GM19239 (cell line): ENCODE measurements at regions not wholly inside any gene's neighbourhood (a gene's known extent, or its start where the extent isn't known, plus 50 kb on each side); places are given as distances from the start of the nearest gene placed in this dataset.
"Not testable (repeated sequence)": the region's sequence is repeated elsewhere in the genome, so short reads cannot be mapped to it uniquely, and the experiment has no call there.

Source experiments
- DNase-seq: peaks from one replicate; pipeline ENCODE4 v3.0.0; 2011; ENCODE audit warnings: low spot score; ENCODE audit not compliant: insufficient read length
- FAIRE-seq: peaks from 2 replicates; lab custom pipeline; 2011; peaks lifted over from hg19 to GRCh38; lab: Jason Lieb, UNC

DNA sequence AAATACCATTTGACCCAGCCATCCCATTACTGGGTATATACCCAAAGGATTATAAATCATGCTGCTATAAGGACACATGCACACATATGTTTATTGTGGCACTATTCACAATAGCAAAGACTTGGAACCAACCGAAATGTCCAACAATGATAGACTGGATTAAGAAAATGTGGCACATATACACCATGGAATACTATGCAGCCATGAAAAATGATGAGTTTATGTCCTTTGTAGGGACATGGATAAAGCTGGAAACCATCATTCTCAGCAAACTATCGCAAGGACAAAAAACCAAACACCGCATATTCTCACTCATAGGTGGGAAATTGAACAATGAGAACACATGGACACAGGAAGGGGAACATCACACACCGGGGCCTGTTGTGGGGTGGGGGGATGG lies 362.0 kb upstream of the GRM7 start:
- DNase-seq, FAIRE-seq: not testable (repeated sequence)

DNA sequence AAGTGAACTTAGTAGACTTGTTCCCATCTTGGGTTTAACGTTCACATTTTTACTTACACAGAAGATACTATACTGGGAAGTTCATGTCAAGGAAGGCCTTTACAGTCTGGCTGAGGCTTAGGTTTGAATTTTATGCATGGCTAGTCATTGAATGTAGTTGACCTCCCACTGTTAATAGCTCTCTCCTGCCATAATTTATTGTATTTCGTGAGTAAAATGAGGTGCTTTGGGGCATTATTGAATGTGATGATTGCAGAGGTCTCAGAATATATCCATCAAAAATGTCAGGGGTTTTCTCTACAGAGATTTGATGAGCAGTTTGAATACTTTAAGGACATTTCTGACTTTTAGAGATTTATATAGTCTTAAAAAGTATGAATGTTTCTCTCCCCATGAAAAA lies 356.6 kb upstream of the GRM7 start:
- no peak for FAIRE-seq
- DNase-seq: no peak

DNA sequence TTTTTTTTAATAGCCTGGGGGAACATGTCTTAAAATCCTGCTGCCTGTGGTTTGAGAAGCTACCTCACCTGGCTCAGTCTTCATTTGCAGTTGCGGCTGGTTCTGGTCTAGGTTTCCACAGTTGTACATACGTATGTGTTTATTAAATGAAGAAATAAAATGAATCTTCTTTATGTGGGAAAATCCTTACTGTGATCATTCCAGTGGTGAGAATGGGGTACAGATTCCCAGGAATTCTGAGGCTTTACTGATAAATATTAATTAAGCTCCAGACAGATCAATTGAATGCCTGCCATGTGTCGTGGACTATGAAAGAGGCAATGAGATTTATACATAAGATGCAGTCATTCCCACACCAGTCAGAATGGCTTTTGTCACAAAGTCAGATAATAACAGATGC lies 356.1 kb upstream of the GRM7 start:
- no peak for DNase-seq
- FAIRE-seq: no peak

DNA sequence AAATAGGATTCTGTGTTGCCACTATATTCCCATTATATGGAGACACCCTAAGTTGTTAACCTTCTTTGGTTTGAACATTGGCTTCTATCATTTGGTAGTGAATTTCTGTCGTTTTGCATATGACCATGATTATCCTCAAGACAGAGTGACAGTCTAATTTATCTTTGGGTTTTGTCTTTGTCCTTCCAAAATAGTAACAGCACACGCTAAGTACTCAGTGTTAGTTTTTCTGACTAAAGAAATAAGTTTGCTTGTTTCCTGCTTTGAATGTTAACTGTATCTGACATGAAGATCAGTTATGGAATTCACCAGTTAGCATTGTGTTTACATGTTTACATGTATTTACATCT lies 352.5 kb upstream of the GRM7 start:
- FAIRE-seq (no peak), DNase-seq (no peak)

DNA sequence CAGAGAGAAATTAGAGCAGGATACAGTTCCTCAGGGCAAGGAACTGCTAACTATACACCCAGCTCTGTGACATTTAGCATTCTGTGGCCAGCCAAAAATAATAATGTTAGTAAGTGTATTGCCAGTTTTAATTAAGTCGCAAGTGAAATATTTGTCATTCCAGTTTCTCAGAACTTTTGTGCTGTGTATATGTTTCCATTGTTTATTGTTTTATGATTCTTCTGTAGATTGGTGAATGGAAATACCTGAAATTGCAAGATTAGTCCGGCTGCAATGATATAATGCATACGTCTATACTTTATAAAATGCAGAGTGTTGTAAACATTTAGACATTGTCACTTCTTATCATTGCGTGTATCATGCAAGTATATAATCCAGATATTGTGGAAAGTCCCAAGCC lies 351.3 kb upstream of the GRM7 start:
- no peak for FAIRE-seq
- no peak for DNase-seq

DNA sequence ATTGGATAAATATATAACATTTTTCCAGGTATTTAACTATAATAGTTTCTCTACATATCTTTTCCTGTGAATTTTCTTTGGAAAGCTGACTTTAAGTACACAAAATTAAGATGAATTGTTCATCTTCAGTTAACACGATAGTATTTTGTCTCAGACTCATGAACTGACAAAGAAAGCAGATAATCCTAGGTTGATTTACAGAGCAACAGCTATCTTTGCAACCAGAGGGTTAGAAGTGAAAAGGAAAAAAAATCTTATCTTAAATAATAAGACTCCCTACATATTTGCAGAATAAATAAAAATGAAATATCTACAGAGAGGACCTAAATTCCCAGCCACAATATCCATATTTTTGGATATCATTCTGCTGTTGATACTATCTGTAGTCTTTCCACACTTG lies 350.2 kb upstream of the GRM7 start:
- DNase-seq (no peak), FAIRE-seq (no peak)

DNA sequence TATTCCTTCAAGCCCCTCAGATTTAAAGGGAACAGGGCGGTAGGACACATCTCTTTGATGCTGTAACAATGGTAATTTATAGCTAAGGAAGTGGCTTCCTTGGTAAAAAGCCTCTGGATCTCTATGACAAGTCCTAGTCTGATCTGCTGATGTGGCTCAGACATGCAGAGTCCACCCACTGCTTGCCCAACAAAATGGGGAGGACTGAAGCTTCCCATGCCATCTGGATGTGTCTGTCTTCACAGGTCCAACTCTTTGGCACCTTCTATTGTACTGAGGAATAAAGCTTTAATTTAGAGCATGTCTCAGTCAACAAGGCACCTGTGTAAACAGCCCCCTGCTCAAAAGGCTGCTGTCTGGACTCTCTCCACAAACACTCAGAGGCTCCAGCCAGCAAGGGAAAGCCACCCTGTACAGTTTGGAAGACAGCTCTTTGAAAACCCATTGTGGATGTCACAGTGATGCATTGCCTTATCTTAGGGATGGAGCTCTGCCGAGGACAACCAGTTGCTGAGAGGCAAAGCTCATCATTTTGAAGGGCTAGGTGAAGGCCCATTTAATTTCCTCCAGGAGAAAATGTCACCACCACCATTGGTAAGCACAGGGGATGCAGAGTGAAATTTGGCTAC lies 348.6 kb upstream of the GRM7 start:
- DNase-seq (no peak), FAIRE-seq (no peak)

DNA sequence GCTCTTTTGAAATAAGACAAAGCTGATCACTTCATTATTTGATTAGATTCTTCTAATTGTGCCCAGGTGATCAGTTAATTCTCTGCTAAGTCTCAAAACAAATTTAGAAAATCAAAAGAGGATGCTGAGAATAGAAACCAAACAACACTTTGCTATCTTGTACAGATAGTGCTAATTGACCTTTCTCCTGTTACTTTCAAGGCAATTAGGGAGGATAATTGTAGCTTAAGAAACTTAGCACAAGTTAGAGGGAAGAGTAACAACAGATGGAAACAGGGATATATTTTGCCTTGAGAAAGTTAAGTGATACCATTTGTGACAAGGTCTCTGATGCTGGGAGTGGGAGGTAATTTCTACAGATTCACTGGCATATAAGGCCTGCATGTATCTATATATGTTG lies 344.8 kb upstream of the GRM7 start:
- no peak for FAIRE-seq
- no peak for DNase-seq

DNA sequence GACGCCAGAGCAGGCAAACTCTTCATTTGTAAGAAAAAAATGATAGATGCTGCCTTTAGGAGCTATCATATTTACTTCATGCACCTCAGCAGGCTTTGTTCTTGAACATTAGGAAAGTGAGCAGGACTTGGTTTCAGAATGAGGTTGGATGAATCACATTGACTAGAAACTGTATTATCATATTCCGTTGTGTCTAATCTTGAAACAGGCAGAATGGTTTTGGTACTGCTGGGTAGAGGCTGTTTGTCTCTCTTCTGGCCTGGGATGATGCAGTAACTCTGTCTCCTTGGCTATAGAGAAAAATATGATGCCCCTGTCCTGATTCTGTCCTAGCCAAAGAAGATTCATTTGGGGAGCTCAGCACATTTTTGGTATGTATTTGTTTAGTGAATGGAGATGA lies 344.2 kb upstream of the GRM7 start:
- FAIRE-seq: no peak
- no peak for DNase-seq

DNA sequence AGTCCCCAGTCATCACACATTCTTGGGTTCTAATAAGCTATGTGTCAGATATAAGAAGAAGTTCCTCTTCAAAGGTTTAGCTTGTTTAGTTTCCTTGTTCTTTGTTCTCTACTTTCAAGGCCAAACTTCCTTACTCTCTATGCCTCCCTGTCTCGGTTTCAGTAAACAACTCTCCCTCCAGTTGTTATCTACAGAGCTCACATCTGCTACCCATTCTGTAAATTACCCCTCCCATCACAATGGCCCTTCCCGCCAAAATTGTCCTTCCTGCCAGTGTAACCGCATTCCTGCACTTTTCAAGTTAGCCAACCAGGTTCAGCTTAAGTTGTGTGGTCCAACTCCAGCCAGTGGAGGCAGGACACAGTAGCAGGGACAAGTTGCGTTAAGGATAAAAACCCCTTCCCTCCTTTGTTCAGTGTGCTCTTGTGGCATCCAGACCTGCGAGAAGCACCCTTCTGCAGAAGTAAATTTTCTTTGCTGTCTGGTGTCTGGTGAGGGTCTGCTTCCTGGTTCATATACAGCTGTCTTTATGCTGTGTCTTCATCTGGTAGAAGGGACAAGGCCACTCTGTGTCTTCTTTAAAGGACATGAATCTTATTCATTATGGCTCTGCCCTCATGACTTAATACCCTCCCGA lies 342.1 kb upstream of the GRM7 start:
- DNase-seq (no peak), FAIRE-seq (no peak)

DNA sequence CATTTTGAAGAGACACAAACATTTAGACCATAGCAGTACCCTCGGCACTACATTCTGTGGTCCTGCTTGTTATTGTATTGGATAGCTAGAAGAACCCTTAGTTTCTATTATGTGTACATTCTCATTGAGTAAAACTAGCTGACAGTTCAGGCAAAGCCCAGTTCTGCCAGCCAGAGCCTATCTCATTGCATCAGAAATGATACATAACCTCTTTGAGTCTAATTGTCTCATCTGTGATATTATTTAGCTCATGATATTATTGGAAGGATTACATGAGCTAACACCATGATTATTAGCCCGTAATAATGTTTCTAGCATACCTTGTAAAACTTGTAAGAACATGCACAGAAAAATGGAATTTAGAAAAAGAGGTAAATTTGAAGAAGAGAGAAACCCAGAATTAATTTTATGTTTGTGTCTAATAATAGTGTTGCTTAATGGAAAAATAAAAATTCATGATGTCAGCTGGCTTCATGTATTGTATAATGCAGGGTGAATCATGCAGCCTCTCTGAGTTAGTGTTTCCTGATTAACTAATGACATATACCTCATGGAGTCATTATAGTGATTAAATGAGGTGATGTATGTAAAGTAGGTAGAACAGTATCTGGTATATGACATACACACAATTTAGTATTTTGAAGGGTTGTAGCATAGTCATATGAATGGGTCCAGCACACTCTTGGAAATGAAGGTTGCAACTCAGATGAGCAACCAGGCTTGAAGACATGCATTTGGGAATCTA lies 339.4 kb upstream of the GRM7 start:
- DNase-seq (no peak), FAIRE-seq (no peak)

DNA sequence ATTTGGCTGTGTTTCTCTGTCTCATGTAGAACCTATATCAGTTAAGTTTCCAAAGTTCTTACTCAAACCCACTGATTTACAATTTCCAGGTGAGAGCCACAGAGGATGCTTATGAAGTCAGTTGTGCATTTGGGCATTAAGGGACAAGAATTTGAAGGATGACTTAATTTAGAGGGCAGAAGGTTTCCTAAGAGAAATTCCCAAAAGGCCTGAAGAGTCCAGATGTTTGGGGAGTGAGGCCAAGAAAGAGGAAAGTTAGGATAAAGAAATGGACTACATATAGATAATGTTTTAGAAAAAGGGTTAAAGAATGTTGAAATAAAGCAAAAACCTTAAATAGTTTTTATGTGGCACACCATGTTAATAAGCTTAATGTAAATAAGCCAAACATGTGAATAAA lies 338.7 kb upstream of the GRM7 start:
- no peak for FAIRE-seq
- no peak for DNase-seq

DNA sequence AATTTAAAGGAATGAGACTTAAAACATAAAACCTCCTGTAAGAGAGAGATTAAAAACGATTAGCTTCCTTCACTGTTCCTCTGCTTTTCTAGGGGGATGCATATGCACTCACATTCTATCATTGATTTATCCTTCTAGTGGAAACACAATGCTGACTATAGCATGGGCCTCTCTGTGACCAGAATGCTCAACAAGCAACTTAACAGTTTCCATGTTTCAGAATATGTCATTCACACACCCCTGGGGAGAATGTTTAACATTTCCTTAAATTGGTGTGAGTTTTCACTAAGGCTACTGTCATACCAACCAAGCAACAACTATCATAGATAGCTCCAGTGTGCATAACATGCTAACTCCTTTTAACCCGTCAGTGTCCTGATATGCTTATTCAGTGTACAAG lies 337.9 kb upstream of the GRM7 start:
- DNase-seq (no peak), FAIRE-seq (no peak)

DNA sequence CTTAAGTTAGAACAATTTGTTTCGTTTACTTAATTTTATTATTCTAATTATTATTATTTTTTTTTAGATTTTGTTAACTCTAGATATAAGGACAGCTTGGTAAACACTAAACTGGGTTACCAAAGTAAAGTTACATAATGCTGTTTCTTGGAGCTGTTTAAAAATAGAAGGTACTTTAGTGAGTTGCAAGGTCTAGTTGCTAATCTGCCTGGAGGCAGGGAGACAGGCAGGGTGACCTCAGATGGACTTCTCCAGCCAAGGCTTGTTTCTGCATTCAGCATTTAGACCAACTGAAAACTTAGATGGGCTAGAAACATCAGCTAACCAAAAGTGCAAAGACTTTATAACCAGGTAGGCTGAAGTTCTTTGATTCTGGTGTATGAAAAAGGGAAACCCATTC lies 336.4 kb upstream of the GRM7 start:
- DNase-seq (no peak), FAIRE-seq (no peak)

DNA sequence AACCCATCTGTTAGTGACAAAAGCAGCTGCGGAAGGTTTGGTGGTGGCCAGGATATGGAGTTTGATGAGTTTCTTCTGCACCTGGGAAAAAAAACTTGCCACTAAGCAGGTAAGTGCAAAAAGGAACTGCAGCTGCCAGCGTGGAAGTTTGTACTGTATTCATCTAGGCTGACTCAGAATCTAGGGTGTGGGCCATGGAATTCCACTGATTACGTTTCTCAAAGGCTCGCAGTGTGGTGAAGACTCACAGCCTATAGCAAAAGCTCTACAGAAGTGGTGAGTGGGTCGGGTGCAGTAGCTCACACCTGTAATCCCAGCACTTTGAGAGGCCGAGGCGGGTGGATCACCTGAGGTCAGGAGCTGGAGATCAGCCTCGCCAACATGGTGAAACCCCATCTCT lies 334.6 kb upstream of the GRM7 start:
- DNase-seq (no peak), FAIRE-seq (no peak)

DNA sequence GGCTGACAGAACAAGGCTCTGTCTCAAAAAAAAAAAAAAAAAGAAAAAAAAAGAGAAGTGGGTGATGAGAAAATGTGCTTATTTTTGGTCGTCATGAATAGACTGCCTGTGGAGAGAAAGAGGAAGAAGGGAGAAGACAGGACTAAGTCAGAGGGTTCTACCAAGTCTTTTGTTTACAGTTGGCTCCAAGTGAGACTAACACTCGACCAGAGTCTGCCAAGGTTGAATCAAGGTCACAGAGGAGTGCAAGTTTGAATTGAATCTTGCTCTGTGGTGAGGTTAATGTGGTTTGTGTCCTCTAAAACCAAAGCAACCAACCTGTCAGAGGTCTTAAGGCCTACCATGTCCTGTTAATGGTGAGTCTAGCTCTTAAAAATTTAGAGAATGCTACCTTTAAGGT lies 334.1 kb upstream of the GRM7 start:
- no peak for FAIRE-seq
- DNase-seq: no peak

DNA sequence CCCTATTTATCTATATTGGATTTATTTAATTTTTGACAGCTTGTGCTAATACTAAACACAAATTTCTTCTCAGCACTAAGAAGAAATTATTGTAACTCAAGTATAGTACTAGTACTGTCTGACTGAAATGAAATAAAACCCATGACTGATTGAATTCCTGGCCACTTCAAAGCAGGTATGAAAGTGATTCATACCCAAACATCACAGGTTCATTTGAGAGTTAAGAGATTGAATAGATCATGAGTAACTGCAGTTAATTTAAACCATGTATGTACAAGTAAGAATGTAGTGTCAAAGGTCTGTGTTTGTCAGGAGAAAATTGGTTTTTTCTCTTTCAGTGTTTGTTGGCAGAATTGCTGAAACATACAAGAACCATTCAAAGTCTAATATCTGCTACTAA lies 332.0 kb upstream of the GRM7 start:
- no peak for DNase-seq
- FAIRE-seq: no peak

DNA sequence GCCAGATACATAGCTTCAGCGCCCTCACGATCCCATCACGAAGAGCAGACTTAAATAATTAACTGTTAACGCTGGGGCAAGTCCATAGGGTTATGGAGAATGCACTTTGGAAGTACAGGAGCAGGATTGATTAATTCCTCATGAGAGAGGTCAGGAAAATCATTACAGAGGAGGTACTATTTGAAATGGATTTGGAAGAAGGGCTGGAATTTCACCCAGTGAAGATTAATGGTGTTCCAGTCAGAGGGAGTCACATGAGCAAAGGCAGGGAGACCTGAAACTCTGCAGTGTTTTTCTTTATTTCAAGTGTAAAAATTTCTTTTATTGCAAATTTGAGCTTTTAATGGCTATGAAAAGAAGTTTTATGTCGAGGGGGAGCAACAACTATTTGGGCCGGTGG lies 329.8 kb upstream of the GRM7 start:
- no peak for FAIRE-seq
- no peak for DNase-seq

DNA sequence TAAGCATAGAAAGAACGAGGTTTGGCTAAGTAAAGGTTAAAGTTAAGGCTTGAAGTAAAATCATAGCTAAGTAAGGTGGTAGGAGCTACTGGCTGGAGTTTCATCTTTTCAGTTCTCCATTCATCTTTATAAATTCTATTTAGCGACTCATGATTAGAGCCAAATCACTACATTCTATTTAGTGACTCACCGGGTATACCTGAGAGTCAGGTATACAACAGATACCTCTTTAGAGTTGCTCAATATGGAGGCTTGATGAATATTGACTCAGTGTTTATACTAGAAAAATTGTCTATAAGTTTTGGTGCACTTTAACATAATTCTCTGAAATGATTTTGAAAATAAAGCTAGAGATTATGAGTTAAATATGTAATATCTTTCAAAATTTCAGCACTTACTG lies 328.8 kb upstream of the GRM7 start:
- no peak for FAIRE-seq

DNA sequence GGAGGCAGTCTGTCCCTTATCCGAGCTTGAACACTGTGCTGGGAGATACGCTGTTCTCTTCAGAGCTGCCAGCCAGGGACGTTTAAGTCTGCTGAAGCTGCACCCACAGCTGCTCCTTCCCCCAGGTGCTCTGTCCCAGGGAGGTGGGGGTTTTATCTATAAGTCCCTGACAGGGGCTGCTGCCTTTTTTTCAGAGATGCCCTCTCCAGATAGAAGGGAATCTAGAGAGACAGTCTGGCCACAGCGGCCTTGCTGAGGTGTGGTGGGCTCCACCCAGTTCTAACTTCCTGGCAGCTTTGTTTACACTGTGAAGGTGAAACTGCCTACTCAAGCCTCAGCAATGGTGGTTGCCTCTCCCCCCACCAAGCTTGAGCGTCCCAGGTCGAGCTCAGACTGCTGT lies 319.9 kb upstream of the GRM7 start:
- no peak for DNase-seq
- FAIRE-seq: no peak

More for the DNA sequence above, 328.8 kb upstream of the GRM7 start:
- DNase-seq: no peak

DNA sequence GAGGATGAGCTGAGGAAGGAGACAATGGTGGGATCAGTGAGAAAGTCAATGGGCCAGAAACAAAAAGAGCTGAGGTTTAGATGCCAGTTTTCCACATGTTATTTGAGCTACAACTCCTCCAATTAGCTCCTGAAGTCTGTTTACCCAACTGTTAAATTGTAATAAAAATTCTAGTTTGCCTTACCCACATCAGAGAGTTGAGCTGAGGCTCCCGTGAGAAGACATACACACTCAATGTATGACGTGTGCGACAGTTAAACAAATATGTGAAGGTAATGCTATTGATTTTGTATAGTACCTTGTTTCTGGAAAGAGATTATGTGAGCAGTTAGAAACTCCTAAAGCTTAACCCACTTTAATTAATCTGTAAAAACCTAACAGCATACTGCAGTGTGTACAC lies 318.1 kb upstream of the GRM7 start:
- DNase-seq (no peak), FAIRE-seq (no peak)

DNA sequence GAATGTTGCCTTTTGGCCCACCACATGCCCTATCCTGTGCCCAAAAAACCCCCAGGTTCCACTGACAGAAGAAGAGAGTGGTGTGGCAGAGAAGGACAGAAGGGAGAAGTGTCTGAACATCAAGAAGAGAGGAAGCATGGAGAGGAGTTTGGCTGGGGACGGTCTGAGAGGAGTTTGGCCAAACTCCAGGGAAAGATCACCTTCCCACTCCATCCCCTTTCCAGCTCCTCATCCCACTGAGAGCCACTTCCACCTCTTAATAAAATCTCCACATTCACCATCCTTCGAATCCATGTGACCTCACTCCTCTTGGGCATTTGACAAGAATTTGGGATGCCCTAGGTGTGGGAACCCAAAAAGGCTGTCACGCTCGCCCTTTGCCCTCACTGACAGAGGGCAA lies 311.6 kb upstream of the GRM7 start:
- DNase-seq (no peak), FAIRE-seq (no peak)
